HEK293 (cell line): ENCODE measurements at regions not wholly inside any gene's neighbourhood (a gene's known extent, or its start where the extent isn't known, plus 50 kb on each side); places are given as distances from the start of the nearest gene placed in this dataset.

Experiments used
- CTCF ChIA-PET: fragments of 350-600 bp; formaldehyde crosslinking; extraction: SDS; loops from one replicate; lab custom pipeline; 2021; ENCODE audit warnings: antibody characterized with exemption; lab: Yijun Ruan, JAX
- POLR2A ChIA-PET: fragments of 300-600 bp; formaldehyde crosslinking; extraction: SDS; loops from one replicate; lab custom pipeline; 2020; ENCODE audit warnings: antibody characterized with exemption, inconsistent platforms; lab: Yijun Ruan, JAX
- H3K27ac ChIP-seq: fragments of 200-500 bp; sonication (Bioruptor generic); 2 replicates; pipeline ENCODE4 v1.5.1; 2014; ENCODE audit warnings: low read depth, low read length, control low read depth, inconsistent platforms; ENCODE audit errors: extremely low read depth
- H3K36me3 ChIP-seq, 2 experiments: fragments of 200-500 bp in 1 of 2; sonication (Bioruptor generic) in 1 of 2; 1 replicate in 1 of 2; 2 replicates in 1 of 2; pipeline ENCODE4 v1.5.1; 2014 to 2017; ENCODE audit warnings: inconsistent platforms in 2 of 2, low read length in 2 of 2; ENCODE audit not compliant: control insufficient read depth in 2 of 2, insufficient read depth in 1 of 2
- H3K4me1 ChIP-seq: fragments of 200-500 bp; sonication (Bioruptor generic); 2 replicates; pipeline ENCODE4 v1.5.1; 2014; ENCODE audit warnings: mild to moderate bottlenecking, low read length, inconsistent platforms; ENCODE audit not compliant: control insufficient read depth, insufficient read depth
- H3K4me3 ChIP-seq: 2 replicates; pipeline ENCODE4 v1.5.1; 2011; ENCODE audit warnings: low read depth, mild to moderate bottlenecking, control low read depth, low read length, moderate library complexity
- H3K9me3 ChIP-seq: fragments of 200-500 bp; sonication (Bioruptor generic); 2 replicates; pipeline ENCODE4 v1.5.1; 2014; ENCODE audit warnings: low read depth, low read length, inconsistent platforms; ENCODE audit not compliant: control insufficient read depth, insufficient read depth
- GLIS2 ChIP-seq: fragments of 450-650 bp; formaldehyde crosslinking; IDR thresholded peaks from 2 replicates; pipeline ENCODE4 v1.5.1; 2016; ENCODE audit warnings: missing biosample characterization, missing genetic modification characterization
- OVOL3 ChIP-seq: fragments of 450-650 bp; formaldehyde crosslinking; IDR thresholded peaks from 2 replicates; pipeline ENCODE4 v1.5.1; 2016; ENCODE audit warnings: missing biosample characterization, missing genetic modification characterization
- PATZ1 ChIP-seq: fragments of 450-650 bp; formaldehyde crosslinking; IDR thresholded peaks from 2 replicates; pipeline ENCODE4 v1.5.1; 2016; ENCODE audit warnings: missing biosample characterization, missing genetic modification characterization
- REST ChIP-seq: fragments of 450-650 bp; formaldehyde crosslinking; IDR thresholded peaks from 2 replicates; pipeline ENCODE4 v1.5.1; 2016; ENCODE audit warnings: missing biosample characterization, missing genetic modification characterization
- YY2 ChIP-seq: fragments of 450-650 bp; formaldehyde crosslinking; IDR thresholded peaks from 2 replicates; pipeline ENCODE4 v1.5.1; 2016; ENCODE audit warnings: missing biosample characterization, missing genetic modification characterization
- ZBTB48 ChIP-seq: fragments of 450-650 bp; formaldehyde crosslinking; IDR thresholded peaks from 2 replicates; pipeline ENCODE4 v1.5.1; 2016; ENCODE audit warnings: missing biosample characterization, missing genetic modification characterization
- ZNF132 ChIP-seq: fragments of 450-650 bp; formaldehyde crosslinking; IDR thresholded peaks from 2 replicates; pipeline ENCODE4 v1.5.1; 2017; ENCODE audit warnings: missing biosample characterization, missing genetic modification characterization, borderline replicate concordance
- ZNF214 ChIP-seq: fragments of 450-650 bp; formaldehyde crosslinking; IDR thresholded peaks from 2 replicates; pipeline ENCODE4 v1.5.1; 2017; ENCODE audit warnings: missing biosample characterization, mild to moderate bottlenecking, missing genetic modification characterization, borderline replicate concordance
- ZNF248 ChIP-seq: fragments of 450-650 bp; formaldehyde crosslinking; IDR thresholded peaks from 2 replicates; pipeline ENCODE4 v1.5.1; 2017; ENCODE audit warnings: missing biosample characterization, missing genetic modification characterization
- ZNF280C ChIP-seq: fragments of 450-650 bp; formaldehyde crosslinking; IDR thresholded peaks from 2 replicates; pipeline ENCODE4 v1.5.1; 2016; ENCODE audit warnings: missing biosample characterization, missing genetic modification characterization
- ZNF354C ChIP-seq: fragments of 450-650 bp; formaldehyde crosslinking; IDR thresholded peaks from 2 replicates; pipeline ENCODE4 v1.5.1; 2016; ENCODE audit warnings: missing biosample characterization, missing genetic modification characterization, low read depth, borderline replicate concordance
- ZNF404 ChIP-seq: fragments of 450-650 bp; formaldehyde crosslinking; IDR thresholded peaks from 2 replicates; pipeline ENCODE4 v1.5.1; 2017; ENCODE audit warnings: missing biosample characterization, missing genetic modification characterization
- ZNF571 ChIP-seq: fragments of 450-650 bp; formaldehyde crosslinking; IDR thresholded peaks from 2 replicates; pipeline ENCODE4 v1.5.0; 2017; ENCODE audit warnings: missing biosample characterization, missing genetic modification characterization
- ZNF596 ChIP-seq: fragments of 450-650 bp; IDR thresholded peaks from 2 replicates; pipeline ENCODE4 v1.5.0; 2018; ENCODE audit warnings: missing biosample characterization, mild to moderate bottlenecking, missing genetic modification characterization, moderate library complexity
- ZNF621 ChIP-seq: fragments of 450-650 bp; formaldehyde crosslinking; IDR thresholded peaks from 2 replicates; pipeline ENCODE4 v1.5.1; 2017; ENCODE audit warnings: missing biosample characterization, missing genetic modification characterization
- ZNF837 ChIP-seq: fragments of 450-650 bp; formaldehyde crosslinking; IDR thresholded peaks from 2 replicates; pipeline ENCODE4 v1.5.1; 2016; ENCODE audit warnings: missing biosample characterization, missing genetic modification characterization
- ZSCAN16 ChIP-seq: fragments of 450-650 bp; formaldehyde crosslinking; IDR thresholded peaks from 2 replicates; pipeline ENCODE4 v1.5.1; 2016; ENCODE audit warnings: missing biosample characterization, missing genetic modification characterization
- ZSCAN30 ChIP-seq: fragments of 450-650 bp; IDR thresholded peaks from 2 replicates; pipeline ENCODE4 v1.5.1; 2018; ENCODE audit warnings: missing biosample characterization, mild to moderate bottlenecking, missing genetic modification characterization, moderate library complexity

GRCh38 chr12:58025431-58025830 is 84.1 kb downstream of the ATP23 start:
- CTCF ChIA-PET = no interaction called here
- POLR2A ChIA-PET = no interaction called here

GRCh38 chr12:58026426-58026825 is 85.1 kb downstream of the ATP23 start:
- ChIA-PET CTCF (no interaction called here), POLR2A (no interaction called here)
- Histone ChIP-seq H3K36me3 (no peaks in the 10 kb centered on the region), H3K9me3 (no peaks in the 10 kb centered on the region), H3K27ac (no peak overlapping the region), H3K4me3 (no peak overlapping the region), H3K4me1 (no peaks in the 10 kb centered on the region)
- TF ChIP-seq ZSCAN16 (tag by site-specific recombination) (no peak), ZNF621 (tag by site-specific recombination) (no peak), ZNF248 (tag by site-specific recombination) (no peak), ZNF596 (tag by site-specific recombination) (no peak), ZNF404 (tag by site-specific recombination) (no peak), ZNF132 (tag by site-specific recombination) (no peak), PATZ1 (tag by site-specific recombination) (no peak), REST (tag by site-specific recombination) (no peak), ZSCAN30 (no peak)

More at GRCh38 chr12:58025431-58025830, 84.1 kb downstream of the ATP23 start:
- Histone ChIP-seq H3K9me3 (no peaks in the 10 kb centered on the region), H3K4me3 (no peak overlapping the region), H3K27ac (no peak overlapping the region), H3K4me1 (no peaks in the 10 kb centered on the region), H3K36me3 (no peaks in the 10 kb centered on the region)
- no peak for TF ChIP-seq GLIS2 (tag by site-specific recombination)
- no peak for TF ChIP-seq ZNF571 (tag by site-specific recombination)
- no peak for TF ChIP-seq ZNF621 (tag by site-specific recombination)
- no peak for TF ChIP-seq ZNF354C
- no peak for TF ChIP-seq ZBTB48
- no peak for TF ChIP-seq ZNF214 (tag by site-specific recombination)
- TF ChIP-seq ZNF837 (tag by site-specific recombination) = no peak
- TF ChIP-seq OVOL3 (tag by site-specific recombination) = no peak
- no peak for TF ChIP-seq ZNF280C (tag by site-specific recombination)
- TF ChIP-seq YY2 (tag by site-specific recombination) = no peak
